ENCODE measurements at regions not wholly inside any gene's neighbourhood (a gene's known extent, or its start where the extent isn't known, plus 50 kb on each side); places are given as distances from the start of the nearest gene placed in this dataset.

GRCh38 chr1:56148326-56149193, 430.8 kb downstream of the PLPP3 start (continued):
- no peak for TF ChIP-seq CHD2 (IDR thresholded peaks at IDR 0.05; ENCODE audit: borderline replicate concordance, low read depth, low read length)
- TF ChIP-seq HSF1 (IDR thresholded peaks at IDR 0.05; ENCODE audit: low read depth, low read length): no peak
- TF ChIP-seq STAT3 (IDR thresholded peaks at IDR 0.05; ENCODE audit: low read depth, low read length): no peak
- no peak for TF ChIP-seq BRCA1 (IDR thresholded peaks at IDR 0.05; ENCODE audit: low read depth, low read length)
- TF ChIP-seq CEBPZ (IDR thresholded peaks at IDR 0.05; ENCODE audit: low read depth, low read length): no peak
- TF ChIP-seq CTCF (IDR thresholded peaks at IDR 0.05 in 2 of 3, conservative IDR thresholded peaks at IDR 0.05 in 1 of 3; ENCODE audit: control insufficient read depth in 2 of 3, extremely low read depth in 1 of 3, insufficient read depth in 1 of 3, low read depth in 3 of 3, low read length in 3 of 3): 0 out of 6 replicates have a peak, but pooled peaks of 1 of the 3 experiments have one; percentile 3
- no peak for TF ChIP-seq CEBPB (IDR thresholded peaks at IDR 0.05; ENCODE audit: borderline replicate concordance in 1 of 2, low read depth in 2 of 2, low read length in 2 of 2)
- TF ChIP-seq SUZ12 (IDR thresholded peaks at IDR 0.05; ENCODE audit: unreplicated experiment): no peak
- TF ChIP-seq JUND (IDR thresholded peaks at IDR 0.05; ENCODE audit: low read depth, low read length): no peak
